ELF-1 (cell line): ENCODE measurements at regions not wholly inside any gene's neighbourhood (a gene's known extent, or its start where the extent isn't known, plus 50 kb on each side); places are given as distances from the start of the nearest gene placed in this dataset.

Experiments used
- DNase-seq: peaks from one replicate; pipeline ENCODE4 v3.0.0-alpha.2; 2016; ENCODE audit warnings: low read depth, low spot score

DNA sequence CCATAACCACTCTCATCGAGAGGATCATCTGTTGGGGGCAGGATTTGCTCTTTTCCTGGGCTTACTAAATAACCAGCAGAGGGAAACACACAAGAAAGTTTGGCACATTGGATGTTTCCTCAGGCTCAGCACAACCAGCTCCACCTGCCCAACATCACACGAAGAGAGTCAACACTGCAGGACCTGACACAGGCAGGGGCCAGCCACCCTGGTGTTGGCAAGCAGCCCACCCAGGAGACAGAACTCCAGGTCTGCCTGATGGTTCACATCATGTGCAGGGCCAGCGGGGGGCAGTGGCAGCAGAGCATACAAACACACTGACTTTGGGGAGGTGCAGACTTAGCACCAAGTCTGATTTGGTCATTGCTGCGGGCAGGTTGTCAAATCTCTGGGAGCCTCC, 182.3 kb upstream of the GALNT2 start:
- no peak for DNase-seq

DNA sequence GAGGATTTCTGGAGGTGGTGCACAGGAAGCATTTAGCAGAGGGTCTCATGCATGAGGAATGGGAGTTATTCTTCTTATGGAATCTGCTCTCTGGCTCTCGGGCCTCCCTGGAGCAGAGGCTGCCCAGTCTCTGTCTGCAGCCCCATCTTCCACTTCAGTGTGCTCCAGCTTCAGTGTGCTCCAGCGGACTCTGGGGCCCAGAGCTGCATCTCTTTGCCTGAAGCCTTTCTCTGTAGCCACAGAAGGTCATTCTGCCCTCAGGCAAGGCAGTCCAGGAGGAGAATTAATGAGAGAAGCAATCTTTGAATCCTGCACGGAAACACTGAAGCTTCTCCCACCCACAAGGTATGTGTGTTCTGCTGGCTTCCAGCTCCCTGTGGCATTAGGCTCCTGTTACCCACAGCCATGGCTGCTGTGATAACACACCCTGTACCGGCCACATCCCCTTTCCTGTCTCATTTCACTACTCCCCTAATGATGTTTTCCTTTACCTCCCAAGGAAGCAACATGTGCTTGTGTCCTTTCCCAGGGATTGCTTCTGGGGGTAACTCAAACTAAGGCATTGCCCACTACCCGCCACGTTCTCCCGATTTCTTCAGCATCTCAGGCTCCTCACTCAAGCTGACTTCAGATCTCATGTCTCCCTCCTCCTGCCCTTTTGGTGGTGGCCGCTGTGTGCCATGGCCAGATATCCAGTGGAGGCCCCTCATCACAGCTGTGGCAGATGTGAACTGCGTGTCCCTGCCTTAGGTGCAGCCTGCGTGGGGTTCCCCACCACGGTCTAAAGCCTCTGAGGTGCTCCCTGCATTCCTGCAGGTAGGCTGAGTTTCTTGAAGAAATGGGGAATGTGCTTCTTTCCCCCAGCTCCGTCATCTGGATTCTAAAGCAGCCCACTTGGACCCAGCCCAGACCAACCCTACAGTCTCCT, 181.2 kb upstream of the GALNT2 start:
- DNase-seq, result no peak

DNA sequence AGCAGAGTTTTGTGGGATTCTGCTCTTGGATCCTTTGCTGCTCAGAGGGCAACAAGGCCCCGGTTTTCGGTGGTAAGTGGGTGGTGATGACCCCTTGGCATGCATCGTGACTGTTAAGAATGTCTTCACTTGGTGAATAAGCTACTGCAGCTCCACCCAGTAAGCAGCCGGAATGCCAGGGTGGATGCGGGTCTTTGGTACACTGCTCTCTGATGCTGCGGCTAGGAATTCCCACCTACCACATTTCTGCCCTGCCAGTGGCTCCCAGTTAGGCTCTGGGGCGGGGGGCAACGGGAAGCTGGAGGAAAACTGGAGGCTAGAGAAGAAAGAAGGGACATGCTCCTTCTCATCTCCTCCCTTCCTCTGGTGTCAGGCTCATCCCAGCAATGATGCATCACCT, 180.4 kb upstream of the GALNT2 start:
- no peak for DNase-seq

DNA sequence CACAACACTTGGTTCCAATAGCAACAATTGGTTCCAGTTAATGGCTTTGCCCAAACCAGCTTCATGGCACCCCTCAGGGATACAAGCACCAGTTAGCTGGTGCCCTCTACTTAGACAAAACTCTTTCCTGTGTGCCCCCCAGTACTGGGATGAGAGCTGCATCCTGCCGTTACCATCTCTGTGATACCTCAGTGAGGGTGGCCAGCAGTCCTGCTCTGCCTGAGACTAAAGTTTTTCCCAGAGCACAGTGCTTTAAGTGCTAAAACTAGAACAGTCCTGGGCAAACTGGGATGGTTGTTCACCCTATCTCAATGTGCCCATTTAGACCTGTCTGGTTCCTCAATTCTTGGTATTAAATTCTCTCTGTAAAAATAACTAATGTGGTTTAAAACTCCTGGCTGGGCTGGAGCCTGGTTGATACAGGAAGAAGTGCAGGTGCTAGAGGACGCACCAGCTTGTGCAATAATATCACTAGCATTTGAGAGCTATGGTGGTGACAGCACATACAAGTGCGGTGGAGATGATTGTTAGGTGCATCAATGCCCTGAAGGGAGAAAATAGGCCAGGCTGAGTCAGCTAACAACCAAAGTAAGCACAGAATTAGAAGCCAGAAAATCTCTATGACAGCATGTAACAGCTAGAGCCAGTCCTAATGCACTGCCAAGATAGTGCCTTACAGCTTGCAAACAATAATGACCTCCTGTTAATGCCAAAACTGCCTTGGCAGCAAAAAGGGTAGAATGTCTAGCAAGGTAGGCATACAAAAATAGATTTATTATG, 179.8 kb upstream of the GALNT2 start:
- DNase-seq, result no peak

DNA sequence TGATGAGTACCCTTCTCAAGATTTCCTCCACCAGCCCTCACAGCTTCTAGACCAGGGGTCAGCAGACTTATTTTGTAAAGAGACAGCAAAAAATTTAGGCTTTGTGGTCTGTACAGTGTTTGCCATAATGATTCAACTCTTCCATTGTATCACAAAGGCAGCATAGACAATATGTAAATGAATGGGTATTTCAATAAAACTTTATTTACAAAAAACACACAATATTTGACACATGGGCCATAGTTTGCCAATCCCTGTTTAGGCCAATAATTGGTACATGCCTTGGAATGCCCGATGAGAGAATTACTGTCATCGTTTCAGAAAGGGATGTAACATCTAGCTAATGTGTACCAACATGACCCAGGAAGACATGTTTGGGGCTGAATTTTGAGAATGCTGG, 178.9 kb upstream of the GALNT2 start:
- no peak for DNase-seq

DNA sequence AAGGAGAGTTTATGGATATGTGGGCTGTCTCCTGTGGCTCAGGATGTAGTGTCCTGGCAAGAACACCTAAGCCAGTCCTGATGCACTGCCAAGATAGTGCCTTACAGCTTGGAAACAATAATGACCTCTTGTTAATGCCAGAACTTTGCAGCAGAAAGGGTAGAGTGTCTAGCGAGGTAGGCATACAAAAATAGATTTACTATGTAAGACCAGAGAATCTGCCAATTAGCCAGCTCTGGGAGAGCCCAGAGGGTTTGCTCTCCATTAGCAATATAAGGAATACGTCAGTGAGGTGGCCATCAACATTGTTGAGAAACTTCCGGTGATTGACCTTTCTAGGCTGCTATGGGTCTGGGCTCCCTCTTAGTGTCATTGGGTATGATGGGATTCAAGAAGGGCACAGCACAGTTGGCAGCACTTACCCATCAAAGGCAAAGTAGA, 178.5 kb upstream of the GALNT2 start:
- no peak for DNase-seq

DNA sequence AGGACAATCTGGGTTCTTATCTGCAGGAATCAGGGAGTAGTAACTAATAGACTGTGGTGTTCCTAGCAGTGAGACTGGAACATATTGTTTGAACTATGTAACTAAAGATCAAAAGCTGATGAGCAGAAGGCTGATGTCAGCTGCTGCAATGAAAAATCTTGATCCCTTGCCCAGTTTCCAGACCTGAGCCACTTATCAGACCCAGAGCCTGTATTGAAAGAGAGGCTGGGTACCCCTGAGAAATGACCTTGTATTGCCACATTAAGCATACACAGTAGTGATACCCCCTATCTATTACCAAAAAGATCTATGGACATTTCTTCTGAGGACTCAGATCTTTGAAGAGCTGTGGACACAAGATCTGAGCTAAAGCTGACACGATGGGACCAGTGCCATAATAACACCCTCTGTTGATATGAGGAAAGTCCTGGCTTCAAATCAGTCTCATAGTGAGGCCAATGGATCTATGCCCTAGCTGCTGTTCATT, 178.0 kb upstream of the GALNT2 start:
- DNase-seq, result no peak

DNA sequence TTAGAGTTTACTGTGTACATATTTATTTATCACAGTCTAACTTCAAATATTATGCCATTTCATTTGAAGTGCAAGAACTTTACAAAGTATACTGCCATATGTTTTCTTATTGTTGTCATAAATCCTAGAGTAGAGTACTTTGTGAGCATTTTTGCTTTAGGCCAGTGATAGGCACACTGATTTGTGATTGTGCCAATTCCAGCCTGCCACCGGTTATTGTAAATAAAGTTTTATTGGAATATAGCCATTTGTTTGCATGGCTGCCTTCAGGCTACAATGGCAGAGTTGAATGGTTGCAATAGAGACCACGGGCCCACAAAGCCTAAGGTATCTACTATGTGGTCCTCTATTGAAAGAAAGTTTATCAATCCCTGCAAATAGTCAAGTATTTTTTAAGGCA, 175.8 kb upstream of the GALNT2 start:
- DNase-seq, result no peak

DNA sequence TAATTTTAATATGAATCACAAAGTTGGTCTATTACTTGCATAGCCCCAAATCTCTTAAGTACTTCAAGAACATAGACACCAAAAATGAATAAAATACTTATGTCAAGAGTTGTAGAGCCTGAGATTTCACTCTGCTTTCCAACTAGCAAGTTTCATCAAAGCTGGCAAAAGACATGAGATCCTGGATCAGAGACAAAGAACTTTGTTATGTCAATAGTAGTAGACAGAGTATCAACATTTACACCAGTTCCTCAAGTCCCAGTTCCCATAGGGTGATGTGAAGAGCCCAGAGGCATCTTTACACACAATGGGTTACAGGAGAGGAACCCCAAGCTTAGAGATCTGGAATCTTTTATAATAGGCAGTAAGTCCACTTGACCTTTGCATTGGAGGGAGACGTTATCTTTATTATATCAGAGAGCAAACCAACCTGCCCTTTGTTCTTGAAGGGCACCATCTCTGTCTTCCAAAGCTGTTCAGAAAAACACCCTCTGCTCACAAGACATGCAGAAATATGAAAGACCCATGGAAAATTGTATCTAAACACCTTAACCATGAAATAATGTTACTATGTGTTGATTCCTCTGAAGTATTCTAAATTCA, 174.4 kb upstream of the GALNT2 start:
- no peak for DNase-seq

DNA sequence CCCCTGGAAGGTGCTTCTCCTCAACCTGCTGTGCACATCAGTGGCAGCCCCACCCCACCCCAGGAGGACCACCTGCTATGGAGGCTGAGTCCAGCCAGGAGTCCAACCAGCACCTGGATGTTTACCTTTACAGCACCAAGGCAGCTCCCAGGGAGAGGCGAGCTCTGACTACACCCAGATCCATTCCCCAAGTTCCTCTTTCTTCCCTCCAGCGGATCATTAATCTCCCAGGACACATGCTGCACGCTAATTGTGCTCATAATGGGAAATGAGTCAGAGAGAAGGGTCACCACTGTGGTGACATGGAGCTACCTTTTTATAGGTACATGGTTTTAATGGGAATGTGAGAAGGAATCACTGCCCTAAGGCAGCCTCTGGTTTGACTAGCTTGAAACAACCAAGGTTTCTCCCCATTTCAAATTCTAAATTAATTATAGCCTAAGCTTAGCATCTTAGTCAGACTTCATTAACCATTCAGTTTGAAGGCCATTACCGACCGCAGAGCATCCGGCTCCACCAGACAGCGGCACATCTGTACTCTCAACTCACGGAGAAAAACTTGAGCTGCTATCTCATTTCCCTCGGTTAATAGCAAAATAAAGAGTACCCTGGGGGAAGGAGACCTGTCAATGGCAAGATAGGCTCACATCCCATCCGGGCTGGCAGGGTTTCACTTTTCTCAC, 173.1 kb upstream of the GALNT2 start:
- no peak for DNase-seq

DNA sequence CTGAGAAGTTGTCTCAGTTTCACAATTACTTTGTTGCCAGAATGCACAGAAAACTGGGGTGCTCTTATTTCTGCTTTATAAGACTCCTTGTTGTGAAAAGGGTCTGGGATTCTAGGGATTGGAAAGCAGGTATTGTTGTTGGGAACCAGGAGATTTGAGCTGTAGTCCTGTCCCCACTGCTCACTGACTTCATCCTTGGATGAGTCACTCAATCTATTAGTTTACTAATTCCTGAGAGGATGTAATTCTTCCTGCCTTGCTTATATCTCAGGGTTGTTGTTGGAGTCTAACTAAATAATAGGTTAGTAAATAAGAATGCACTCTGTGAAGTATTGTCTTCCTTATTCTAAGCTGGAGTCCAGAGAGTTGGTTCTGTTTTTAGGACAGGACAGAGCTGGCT, 172.5 kb upstream of the GALNT2 start:
- no peak for DNase-seq

DNA sequence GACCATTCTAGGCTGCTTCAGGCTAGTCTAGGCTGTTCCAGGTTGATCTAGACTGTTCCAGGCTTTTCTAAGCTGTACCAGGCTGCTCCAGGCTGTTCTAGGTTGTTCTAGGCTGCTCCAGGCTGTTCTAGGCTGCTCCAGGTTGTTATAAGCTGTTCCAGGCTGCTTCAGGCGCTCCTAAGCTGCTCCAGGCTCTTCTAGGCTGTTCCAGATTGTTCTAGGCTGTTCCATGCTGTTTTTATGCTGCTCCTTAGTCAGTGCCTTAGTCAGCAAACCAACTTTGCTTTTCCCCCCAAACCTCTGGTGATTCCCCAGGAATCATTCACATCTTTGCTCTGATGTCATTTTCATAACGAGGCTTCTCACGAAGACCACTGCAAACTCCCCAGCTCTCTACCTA, 171.4 kb upstream of the GALNT2 start:
- DNase-seq, result no peak

DNA sequence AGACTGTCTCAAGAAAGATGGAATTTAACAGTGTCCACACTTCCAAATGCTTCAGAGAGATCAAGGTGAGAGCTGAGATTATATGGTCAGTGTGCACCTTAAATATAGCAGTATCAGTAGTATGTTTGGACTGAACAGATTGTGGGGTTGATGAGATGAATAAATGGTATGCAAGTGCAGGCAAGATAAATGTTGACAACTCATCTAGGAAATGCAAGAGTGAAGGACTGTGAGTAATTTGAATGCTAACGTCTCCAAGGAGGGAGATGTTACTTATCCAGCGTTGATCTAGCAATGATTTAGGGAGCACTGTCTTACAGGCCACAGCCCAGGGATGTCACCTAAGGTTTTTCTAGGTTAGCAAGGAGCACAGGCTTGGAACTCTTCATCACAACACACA, 170.7 kb upstream of the GALNT2 start:
- DNase-seq, result no peak

DNA sequence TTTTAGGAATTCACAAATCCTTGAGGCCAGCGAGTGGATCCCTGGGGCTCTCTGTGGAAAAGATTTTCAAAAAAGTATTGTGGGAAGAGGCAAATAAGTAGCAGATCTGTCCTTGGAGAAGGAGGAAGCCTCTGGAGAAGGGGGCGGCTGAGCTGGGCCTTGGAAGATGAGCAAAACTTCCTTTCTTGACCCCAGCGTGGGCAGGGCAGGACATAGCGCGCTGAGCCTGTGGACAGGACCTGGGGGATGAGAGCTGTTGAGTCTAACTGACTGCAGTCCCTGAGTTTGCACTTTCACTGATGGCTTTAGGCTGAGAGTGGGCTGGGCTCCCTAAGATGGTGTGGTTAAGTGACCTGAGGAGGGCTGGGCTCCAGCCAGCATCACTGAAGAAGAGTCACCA, 170.2 kb upstream of the GALNT2 start:
- DNase-seq, result no peak

DNA sequence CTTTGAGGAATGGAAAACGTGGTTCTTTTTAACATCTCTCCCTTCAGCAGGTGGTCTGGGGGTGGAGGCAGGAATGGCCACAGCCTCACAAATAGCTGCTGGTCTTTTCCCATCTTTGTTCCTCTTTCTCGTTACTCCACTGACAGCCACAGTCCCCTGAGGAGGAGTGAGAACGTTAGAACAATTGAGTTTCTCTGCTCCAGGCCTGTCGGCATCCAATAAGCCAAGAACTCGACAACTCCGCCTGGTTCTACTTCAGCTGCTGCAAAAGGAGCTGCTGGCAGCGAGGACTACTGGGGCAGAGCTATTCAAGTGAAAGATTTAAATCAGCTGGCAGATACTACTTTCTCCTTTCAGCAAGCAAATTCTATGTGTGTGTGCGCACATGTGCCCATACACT, 169.5 kb upstream of the GALNT2 start:
- no peak for DNase-seq

DNA sequence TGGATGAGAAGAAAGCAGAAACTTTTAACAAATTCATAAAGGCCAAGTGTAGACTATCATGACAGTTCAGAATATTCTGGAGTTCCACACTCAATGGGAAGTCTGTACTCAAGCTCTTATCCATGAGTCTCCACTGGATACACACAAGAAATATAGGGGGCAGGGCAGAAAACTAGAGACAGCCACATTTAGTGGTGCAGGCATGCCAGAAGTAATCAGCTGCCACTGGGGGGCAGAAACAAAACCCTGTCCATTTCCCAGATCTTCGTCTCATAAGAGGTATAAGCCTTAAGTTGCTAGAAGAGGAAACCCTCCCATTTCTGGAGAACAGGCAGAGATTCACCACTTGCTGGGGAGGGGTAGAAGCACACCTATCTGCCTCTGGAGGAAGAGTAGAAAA, 166.8 kb upstream of the GALNT2 start:
- no peak for DNase-seq

DNA sequence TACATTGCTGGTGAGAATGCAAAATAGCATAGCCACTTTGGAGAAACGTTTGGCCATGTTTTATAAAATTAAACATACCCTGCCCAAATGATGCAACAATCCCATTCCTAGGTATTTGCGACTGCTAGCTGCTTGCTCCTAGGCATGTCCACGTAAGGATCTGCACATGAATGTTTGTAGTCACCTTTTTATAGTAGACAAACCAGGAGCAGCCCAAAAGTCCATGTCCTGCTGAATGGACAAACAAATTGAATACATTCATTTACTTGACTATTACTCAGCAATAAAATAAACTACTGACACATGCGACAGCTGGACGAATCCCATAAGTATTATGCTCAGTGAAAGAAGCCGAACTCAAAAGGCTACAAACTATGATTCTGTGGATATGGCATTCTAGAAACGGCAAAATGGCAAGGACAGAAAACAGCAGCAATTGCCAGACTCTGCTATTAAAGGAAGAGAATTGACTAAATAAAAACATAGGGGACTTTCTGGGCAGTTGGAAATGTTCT, 161.9 kb upstream of the GALNT2 start:
- no peak for DNase-seq

DNA sequence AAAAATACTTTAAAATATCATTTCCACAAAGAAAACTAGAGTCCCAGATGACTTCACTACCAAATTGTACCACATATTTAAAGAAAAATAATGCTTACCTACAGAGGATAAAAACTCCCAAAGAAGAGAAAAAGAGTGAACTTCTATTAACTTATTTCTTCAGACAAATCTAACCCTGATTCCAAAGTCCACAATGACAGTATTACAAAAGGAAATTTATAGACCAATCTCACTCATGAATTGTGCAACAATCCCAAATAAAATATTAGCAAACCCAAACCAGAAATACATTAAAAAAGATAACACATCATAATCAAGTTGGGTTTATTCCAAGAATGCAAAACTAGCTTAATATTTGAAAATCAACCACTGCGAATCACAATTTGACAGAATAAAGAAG, 161.4 kb upstream of the GALNT2 start:
- no peak for DNase-seq

DNA sequence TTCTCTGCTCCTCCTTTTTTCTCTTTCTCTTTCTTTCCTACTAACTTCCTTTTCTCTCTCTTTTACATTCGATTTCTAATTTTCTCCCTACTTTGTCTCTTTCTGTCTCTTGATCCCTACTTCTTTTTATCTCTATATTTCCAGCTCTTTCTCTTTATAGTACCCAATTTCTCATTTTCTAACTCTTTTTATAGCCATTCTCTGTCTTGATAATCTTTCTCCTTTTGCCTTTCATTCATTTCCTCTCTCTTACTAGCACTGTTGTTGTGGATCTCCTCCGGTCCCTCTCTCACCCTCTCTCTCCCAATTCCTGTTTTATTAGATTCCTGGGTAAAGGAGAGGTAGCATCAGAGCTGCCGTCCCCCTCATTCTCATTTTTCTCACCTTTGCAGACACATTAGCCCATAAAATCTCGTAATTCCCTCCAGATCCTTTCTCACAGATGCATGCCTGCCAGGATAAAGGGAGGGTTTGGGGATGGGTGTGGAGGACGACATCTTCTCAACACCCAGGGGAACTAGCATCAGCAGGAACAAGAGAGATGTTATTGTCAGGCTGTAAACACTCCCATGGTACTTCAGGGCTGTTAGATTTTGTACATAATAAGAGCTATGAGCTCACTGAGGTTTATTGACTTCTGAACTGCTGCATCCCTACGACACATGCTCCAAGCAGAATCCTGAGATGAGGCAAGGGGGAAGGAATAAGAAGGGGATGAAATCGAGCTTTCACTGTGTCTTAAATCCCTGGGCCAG, 159.0 kb upstream of the GALNT2 start:
- no peak for DNase-seq

DNA sequence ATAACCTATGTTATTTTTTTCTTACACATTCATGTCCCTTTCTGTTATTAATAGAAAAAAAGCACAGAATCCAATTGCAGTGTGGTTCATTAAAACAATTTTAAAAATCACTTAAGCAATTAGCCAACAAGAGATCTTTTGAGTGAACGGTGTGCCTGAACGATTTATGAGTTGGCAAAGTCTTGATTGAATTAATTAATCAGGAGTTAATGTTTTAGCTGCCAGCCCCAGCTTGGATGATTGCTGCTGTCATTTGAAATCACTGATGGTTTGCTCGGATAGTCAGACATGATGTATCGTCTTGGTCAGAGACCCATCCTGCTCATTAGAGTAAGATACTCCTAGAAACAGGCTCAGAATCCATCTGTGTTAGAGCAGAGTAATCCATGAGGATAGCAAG, 158.3 kb upstream of the GALNT2 start:
- DNase-seq, result no peak

DNA sequence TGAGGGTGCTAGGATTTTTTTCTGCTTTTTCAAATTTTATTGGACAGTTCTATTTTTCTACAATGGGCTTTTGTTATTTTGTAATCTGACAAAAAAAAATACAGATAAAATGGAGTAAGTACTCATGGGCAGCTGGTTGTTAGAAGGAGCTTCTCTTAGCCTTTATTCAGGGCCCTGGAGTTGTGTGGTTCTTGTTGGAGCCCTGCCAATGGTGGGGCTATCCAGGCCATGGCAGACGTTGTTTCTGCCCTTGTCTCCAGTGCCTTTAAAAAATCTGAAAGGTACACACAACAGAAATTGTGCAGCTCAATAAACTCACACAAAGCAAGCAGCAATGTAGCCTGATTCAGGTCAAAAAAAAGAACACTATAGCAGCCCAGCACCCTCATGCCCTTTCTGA, 153.5 kb upstream of the GALNT2 start:
- no peak for DNase-seq
